ENCODE measurements at regions not wholly inside any gene's neighbourhood (a gene's known extent, or its start where the extent isn't known, plus 50 kb on each side); places are given as distances from the start of the nearest gene placed in this dataset.

GRCh38 chr1:82861749-82862148, 1061.0 kb downstream of the ADGRL2 start:
- no peaks in the 10 kb centered on the region for H3K27me3 ChIP-seq (ENCODE audit: control insufficient read depth, insufficient read depth, low read length)
- no peaks in the 10 kb centered on the region for H3K4me1 ChIP-seq (ENCODE audit: control insufficient read depth in 2 of 3, insufficient read depth in 2 of 3, low read depth in 1 of 3, low read length in 3 of 3)
- no peaks in the 10 kb centered on the region for H3K9me3 ChIP-seq (ENCODE audit: control insufficient read depth in 2 of 3, insufficient read depth in 1 of 3, low read length in 3 of 3)
- no peak overlapping the region for H3K4me3 ChIP-seq (ENCODE audit: low read length in 3 of 3)
- H3K27ac ChIP-seq (ENCODE audit: low read depth in 2 of 2, low read length in 2 of 2): no peak overlapping the region
- H3K9ac ChIP-seq (ENCODE audit: low read length in 3 of 3): no peak overlapping the region
- DNase-seq (no peak), FAIRE-seq (no peak)
- H3K36me3 ChIP-seq (ENCODE audit: control insufficient read depth in 2 of 3, insufficient read depth in 3 of 3, low read length in 3 of 3): no peaks in the 10 kb centered on the region
- no peak for TF ChIP-seq CTCF (IDR thresholded peaks at IDR 0.05; ENCODE audit: borderline replicate concordance, extremely low read depth, insufficient read depth)
- intact Hi-C loops (cut with DNase I): no loop called here

GRCh38 chr1:82858031-82858430, 1057.3 kb downstream of the ADGRL2 start:
- Histone ChIP-seq H3K27me3 (ENCODE audit: control insufficient read depth, insufficient read depth, low read length) (no peaks in the 10 kb centered on the region), H3K27ac (ENCODE audit: low read depth in 2 of 2, low read length in 2 of 2) (no peak overlapping the region), H3K9ac (ENCODE audit: low read length in 3 of 3) (no peak overlapping the region), H3K4me1 (ENCODE audit: control insufficient read depth in 2 of 3, insufficient read depth in 2 of 3, low read depth in 1 of 3, low read length in 3 of 3) (no peaks in the 10 kb centered on the region), H3K4me3 (ENCODE audit: low read length in 3 of 3) (no peak overlapping the region), H3K36me3 (ENCODE audit: control insufficient read depth in 2 of 3, insufficient read depth in 3 of 3, low read length in 3 of 3) (no peaks in the 10 kb centered on the region), H3K9me3 (ENCODE audit: control insufficient read depth in 2 of 3, insufficient read depth in 1 of 3, low read length in 3 of 3) (no peaks in the 10 kb centered on the region)
- no peak for FAIRE-seq
- TF ChIP-seq CTCF (IDR thresholded peaks at IDR 0.05; ENCODE audit: borderline replicate concordance, extremely low read depth, insufficient read depth): no peak
- peak in 2 of 5 donors; percentile 43 to 67 for DNase-seq
- intact Hi-C loops (cut with DNase I): no loop called here

GRCh38 chr1:82849460-82849859, 1048.7 kb downstream of the ADGRL2 start:
- TF ChIP-seq CTCF (IDR thresholded peaks at IDR 0.05; ENCODE audit: borderline replicate concordance, extremely low read depth, insufficient read depth): no peak
- Histone ChIP-seq H3K27ac (ENCODE audit: low read depth in 2 of 2, low read length in 2 of 2) (no peak overlapping the region), H3K27me3 (ENCODE audit: control insufficient read depth, insufficient read depth, low read length) (no peaks in the 10 kb centered on the region), H3K36me3 (ENCODE audit: control insufficient read depth in 2 of 3, insufficient read depth in 3 of 3, low read length in 3 of 3) (no peaks in the 10 kb centered on the region), H3K9ac (ENCODE audit: low read length in 3 of 3) (no peak overlapping the region), H3K9me3 (ENCODE audit: control insufficient read depth in 2 of 3, insufficient read depth in 1 of 3, low read length in 3 of 3) (no peaks in the 10 kb centered on the region), H3K4me3 (ENCODE audit: low read length in 3 of 3) (no peak overlapping the region), H3K4me1 (ENCODE audit: control insufficient read depth in 2 of 3, insufficient read depth in 2 of 3, low read depth in 1 of 3, low read length in 3 of 3) (no peaks in the 10 kb centered on the region)
- DNase-seq (no peak), FAIRE-seq (no peak)
- intact Hi-C loops (cut with DNase I): no loop called here

- no peak for FAIRE-seq
- H3K9ac ChIP-seq (ENCODE audit: low read length in 3 of 3): no peak overlapping the region
- H3K27ac ChIP-seq (ENCODE audit: low read depth in 2 of 2, low read length in 2 of 2): no peak overlapping the region
- no peaks in the 10 kb centered on the region for H3K9me3 ChIP-seq (ENCODE audit: control insufficient read depth in 2 of 3, insufficient read depth in 1 of 3, low read length in 3 of 3)
- no peak for DNase-seq
- H3K4me3 ChIP-seq (ENCODE audit: low read length in 3 of 3): no peak overlapping the region
- intact Hi-C loops (cut with DNase I): no loop called here
- no peaks in the 10 kb centered on the region for H3K27me3 ChIP-seq (ENCODE audit: control insufficient read depth, insufficient read depth, low read length)
- TF ChIP-seq CTCF (IDR thresholded peaks at IDR 0.05; ENCODE audit: borderline replicate concordance, extremely low read depth, insufficient read depth): no peak
- no peaks in the 10 kb centered on the region for H3K36me3 ChIP-seq (ENCODE audit: control insufficient read depth in 2 of 3, insufficient read depth in 3 of 3, low read length in 3 of 3)
- no peaks in the 10 kb centered on the region for H3K4me1 ChIP-seq (ENCODE audit: control insufficient read depth in 2 of 3, insufficient read depth in 2 of 3, low read depth in 1 of 3, low read length in 3 of 3)
Observed at GRCh38 chr1:82848043-82848442, 1047.3 kb downstream of the ADGRL2 start.
